BLaER1 treated with 17β-estradiol and CSF1 and Interleukin-3, amounts not matched to agents 10 nM and 100 nM (cell line): ENCODE measurements at regions not wholly inside any gene's neighbourhood (a gene's known extent, or its start where the extent isn't known, plus 50 kb on each side); places are given as distances from the start of the nearest gene placed in this dataset.
A peak's percentile ranks its signal among the peaks of the same experiment; 100 is the strongest.

Experiments used
- H3K27ac ChIP-seq, 11 experiments: shearing (Covaris generic); formaldehyde crosslinking; 2 replicates each; pipeline ENCODE4 v1.8.1; 2022
- H3K27me3 ChIP-seq, 11 experiments: shearing (Covaris generic); formaldehyde crosslinking; 2 replicates each; pipeline ENCODE4 v1.8.1; 2022
- H3K36me3 ChIP-seq, 11 experiments: shearing (Covaris generic); formaldehyde crosslinking; 2 replicates each; pipeline ENCODE4 v1.8.1; 2022
- H3K4me1 ChIP-seq, 10 experiments: shearing (Covaris generic); formaldehyde crosslinking; 2 replicates each; pipeline ENCODE4 v1.8.1; 2022
- H3K4me2 ChIP-seq, 11 experiments: shearing (Covaris generic); formaldehyde crosslinking; 2 replicates each; pipeline ENCODE4 v1.8.1; 2022
- H3K4me3 ChIP-seq, 10 experiments: shearing (Covaris generic); formaldehyde crosslinking; 2 replicates each; pipeline ENCODE4 v1.8.1; 2022
- H3K9ac ChIP-seq, 11 experiments: shearing (Covaris generic); formaldehyde crosslinking; 2 replicates each; pipeline ENCODE4 v1.8.1; 2022
- H3K9me3 ChIP-seq, 11 experiments: shearing (Covaris generic); formaldehyde crosslinking; replicated peaks in 1 of 11; 2 replicates each; pipeline ENCODE4 v1.8.1; 2022
- H4K20me1 ChIP-seq, 11 experiments: shearing (Covaris generic); formaldehyde crosslinking; 2 replicates each; pipeline ENCODE4 v1.8.1; 2022
- Cebpa-rat ChIP-seq, 11 experiments: shearing (Covaris generic); IDR thresholded peaks; 2 replicates each; pipeline ENCODE4 v1.8.1; 2022

DNA sequence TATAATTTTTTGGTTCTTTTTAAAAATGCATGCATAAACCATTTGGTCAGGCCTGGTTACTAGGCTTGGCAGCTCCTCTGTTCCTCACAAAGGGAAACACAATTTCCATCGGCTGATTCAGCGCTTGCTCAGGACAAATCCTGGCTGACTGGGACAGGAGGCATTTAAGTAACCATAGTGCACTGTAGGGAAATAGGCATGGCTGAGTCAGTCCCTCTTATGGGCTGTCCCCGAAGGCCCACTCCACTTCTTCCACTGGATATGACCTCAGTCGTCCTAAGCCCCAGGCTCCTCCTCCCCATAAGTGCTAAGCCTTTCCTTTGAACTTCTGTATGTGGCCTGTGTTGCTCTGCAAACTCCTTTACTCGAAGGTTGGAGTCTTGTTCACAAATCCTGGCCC is 71.2 kb upstream of the GLIS3 start:
- H3K4me2 ChIP-seq: 0 out of 22 replicates have a peak overlapping the region, but pooled peaks of 1 of the 11 experiments have one; percentile 24
- H4K20me1 ChIP-seq: no peaks in the 10 kb centered on the region
- TF ChIP-seq Cebpa-rat (IDR thresholded peaks at IDR 0.05): no peak
- H3K27ac ChIP-seq: no peak overlapping the region
- peaks cover 0 to 10% (median 0%) of the 10 kb centered on the region in 10 experiments; a peak in 2 of 20 replicates for H3K4me1 ChIP-seq
- H3K9ac ChIP-seq: no peak overlapping the region
- H3K27me3 ChIP-seq: no peaks in the 10 kb centered on the region
- H3K9me3 ChIP-seq: no peaks in the 10 kb centered on the region
- H3K4me3 ChIP-seq: no peak overlapping the region
- H3K36me3 ChIP-seq: no peaks in the 10 kb centered on the region

DNA sequence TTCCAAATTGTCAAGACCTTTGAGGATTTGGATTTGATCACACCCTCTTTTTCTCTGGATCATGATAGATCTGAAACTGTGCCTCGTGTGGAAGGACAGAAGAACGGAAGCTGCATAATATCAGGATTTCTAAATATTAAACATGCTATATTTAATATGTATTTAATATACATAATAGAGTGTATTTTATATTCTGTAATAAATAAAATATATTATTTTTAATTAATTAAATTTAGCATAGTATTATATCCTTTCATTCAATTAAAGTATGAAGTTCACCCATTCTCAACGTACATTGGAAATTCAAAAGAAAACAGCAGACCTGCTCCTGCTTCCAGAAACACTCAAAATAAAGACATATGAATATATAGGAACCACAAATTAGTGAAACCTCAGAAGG is 70.6 kb upstream of the GLIS3 start:
- Histone ChIP-seq H3K36me3 (no peaks in the 10 kb centered on the region), H4K20me1 (no peaks in the 10 kb centered on the region), H3K27me3 (no peaks in the 10 kb centered on the region), H3K4me2 (no peak overlapping the region), H3K4me1 (peaks cover 0 to 10% (median 0%) of the 10 kb centered on the region in 10 experiments; a peak in 2 of 20 replicates), H3K9ac (no peak overlapping the region), H3K4me3 (no peak overlapping the region), H3K9me3 (no peaks in the 10 kb centered on the region), H3K27ac (no peak overlapping the region)
- no peak for TF ChIP-seq Cebpa-rat (IDR thresholded peaks at IDR 0.05)

DNA sequence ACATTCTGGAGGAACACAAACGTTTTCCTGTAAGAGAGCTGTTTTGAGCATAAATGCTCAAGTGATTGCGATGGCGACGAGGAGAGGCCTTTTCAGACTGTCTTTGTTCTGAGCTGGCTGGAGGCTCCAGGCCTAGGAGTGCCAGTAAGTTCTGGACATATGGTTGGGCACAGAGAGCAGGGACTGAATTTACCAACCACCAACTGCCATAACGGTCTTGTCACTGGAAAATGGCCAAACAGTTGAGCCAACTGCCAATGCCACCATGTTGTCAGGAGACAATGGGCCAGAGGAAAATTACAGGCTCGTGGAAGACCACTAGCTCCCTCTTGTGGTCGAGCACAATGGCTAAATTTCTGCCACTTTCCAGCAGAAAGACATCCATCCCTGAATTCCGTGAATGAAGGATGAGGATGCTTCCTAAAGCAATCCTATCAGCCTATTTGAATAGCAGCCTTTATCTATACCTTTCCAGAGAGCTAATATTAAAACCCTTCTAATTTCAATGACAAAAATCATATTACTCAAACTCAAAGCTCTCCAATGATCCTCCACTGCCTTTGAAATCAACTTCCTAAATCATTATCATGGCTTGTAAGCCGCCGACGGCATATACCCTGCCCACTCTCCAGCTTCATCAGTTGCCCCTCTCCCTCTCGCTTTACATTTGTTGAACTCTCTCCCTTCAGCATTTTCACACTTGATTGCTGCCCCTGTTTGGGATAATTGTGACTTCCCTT is 66.9 kb upstream of the GLIS3 start:
- no peak overlapping the region for H3K9ac ChIP-seq
- H3K27ac ChIP-seq: no peak overlapping the region
- no peaks in the 10 kb centered on the region for H3K27me3 ChIP-seq
- no peaks in the 10 kb centered on the region for H4K20me1 ChIP-seq
- no peak overlapping the region for H3K4me2 ChIP-seq
- H3K36me3 ChIP-seq: no peaks in the 10 kb centered on the region
- H3K4me3 ChIP-seq: no peak overlapping the region
- no peaks in the 10 kb centered on the region for H3K9me3 ChIP-seq
- H3K4me1 ChIP-seq: peaks cover 0 to 20% (median 0%) of the 10 kb centered on the region in 10 experiments; a peak in 5 of 20 replicates
- TF ChIP-seq Cebpa-rat (IDR thresholded peaks at IDR 0.05): no peak

DNA sequence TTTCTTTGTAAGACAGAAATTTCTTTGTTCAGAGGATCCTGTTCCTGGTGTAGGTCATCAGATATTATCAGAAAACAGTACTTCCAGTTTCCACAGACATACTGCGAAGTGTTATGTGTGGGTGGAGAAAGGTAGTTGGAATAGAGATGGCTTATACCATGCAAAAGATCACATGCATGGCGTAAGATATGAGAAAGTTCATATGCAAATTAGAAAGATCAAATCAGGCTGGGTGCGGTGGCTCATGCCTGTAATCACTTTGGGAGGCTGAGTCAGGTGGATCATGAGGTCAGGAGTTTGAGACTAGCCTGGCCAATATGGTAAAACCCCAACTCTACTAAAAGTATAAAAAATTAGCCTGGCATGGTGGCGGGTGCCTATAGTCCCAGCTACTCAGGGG is 65.2 kb upstream of the GLIS3 start:
- no peak for TF ChIP-seq Cebpa-rat (IDR thresholded peaks at IDR 0.05)
- Histone ChIP-seq H3K4me1 (peaks cover 0 to 17% (median 0%) of the 10 kb centered on the region in 10 experiments; a peak in 5 of 20 replicates), H3K36me3 (no peaks in the 10 kb centered on the region), H4K20me1 (no peaks in the 10 kb centered on the region), H3K4me2 (no peak overlapping the region), H3K9ac (no peak overlapping the region), H3K27ac (no peak overlapping the region), H3K27me3 (no peaks in the 10 kb centered on the region), H3K9me3 (no peaks in the 10 kb centered on the region), H3K4me3 (no peak overlapping the region)

DNA sequence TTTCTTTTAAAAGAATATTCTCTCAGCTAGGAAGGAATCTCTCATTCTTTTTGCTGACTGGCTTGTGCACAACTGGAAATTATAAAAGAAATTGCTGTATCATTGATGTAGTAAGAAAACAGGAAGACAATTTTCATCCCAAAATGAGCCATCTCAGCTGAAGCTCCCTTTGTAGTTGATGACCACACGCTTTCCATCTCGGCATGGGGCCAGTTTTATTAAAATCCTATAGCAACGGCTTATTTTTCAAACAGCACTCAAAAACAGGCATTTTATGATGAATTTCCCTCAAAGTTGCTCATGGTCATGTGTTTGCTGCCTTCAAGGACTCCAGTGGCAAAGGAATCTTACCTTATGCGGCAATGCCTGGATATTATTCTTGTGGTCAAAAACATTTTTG is 62.4 kb upstream of the GLIS3 start:
- Histone ChIP-seq H3K4me2 (peak overlapping the region in 3 of 11 experiments; percentile 1 to 20 (median 15); a peak in 4 of 22 replicates), H3K27ac (0 out of 22 replicates have a peak overlapping the region, but pooled peaks of 1 of the 11 experiments have one; percentile 15), H3K9ac (no peak overlapping the region), H3K36me3 (no peaks in the 10 kb centered on the region), H3K4me1 (peaks cover 0 to 16% (median 0%) of the 10 kb centered on the region in 10 experiments; a peak in 5 of 20 replicates), H3K4me3 (no peak overlapping the region), H3K9me3 (no peaks in the 10 kb centered on the region), H3K27me3 (no peaks in the 10 kb centered on the region), H4K20me1 (no peaks in the 10 kb centered on the region)
- TF ChIP-seq Cebpa-rat (IDR thresholded peaks at IDR 0.05): no peak

DNA sequence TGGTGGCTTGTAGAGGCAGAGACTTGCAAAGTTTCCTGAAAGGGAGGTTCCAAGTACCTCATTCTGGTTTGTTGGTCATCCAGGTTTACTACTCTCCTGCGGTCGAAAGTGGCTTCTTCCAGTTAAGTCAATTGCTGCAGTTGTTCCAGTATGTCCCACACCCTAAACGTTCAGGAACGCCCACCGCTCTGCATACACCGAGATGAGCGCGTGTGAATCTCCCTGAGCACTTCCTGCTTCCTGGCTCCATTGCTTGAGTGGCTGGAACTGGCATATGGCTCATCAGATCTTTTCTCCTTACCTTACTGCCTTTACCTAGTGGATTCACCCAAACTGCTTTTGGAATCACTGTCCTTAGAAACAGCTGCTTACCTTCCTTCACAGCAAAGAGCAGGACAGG is 59.1 kb upstream of the GLIS3 start:
- no peak for TF ChIP-seq Cebpa-rat (IDR thresholded peaks at IDR 0.05)
- no peaks in the 10 kb centered on the region for H3K27me3 ChIP-seq
- H3K36me3 ChIP-seq: no peaks in the 10 kb centered on the region
- H3K9me3 ChIP-seq: no peaks in the 10 kb centered on the region
- H3K9ac ChIP-seq: no peak overlapping the region
- H4K20me1 ChIP-seq: no peaks in the 10 kb centered on the region
- H3K4me3 ChIP-seq: no peak overlapping the region
- no peak overlapping the region for H3K27ac ChIP-seq
- H3K4me1 ChIP-seq: peaks cover 0 to 13% (median 0%) of the 10 kb centered on the region in 10 experiments; a peak in 5 of 20 replicates
- no peak overlapping the region for H3K4me2 ChIP-seq

DNA sequence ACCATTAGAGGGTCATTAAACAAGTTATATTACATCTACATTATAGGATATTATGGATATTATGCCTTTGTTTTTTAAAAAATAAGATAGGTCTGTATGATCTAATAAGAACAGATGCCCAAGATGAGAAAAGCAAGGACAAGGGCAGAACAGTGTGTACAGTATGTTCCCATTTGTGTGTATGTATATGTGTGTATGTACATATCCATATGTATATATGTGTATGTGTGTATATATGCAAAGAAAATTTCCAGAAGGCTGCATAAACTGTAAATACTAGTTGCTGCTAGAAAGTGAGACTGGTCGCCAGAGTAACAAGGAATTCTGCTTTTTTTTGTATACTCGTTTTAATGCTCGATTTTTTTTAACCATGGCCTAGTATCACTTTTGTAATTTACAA is 58.1 kb upstream of the GLIS3 start:
- no peak overlapping the region for H3K4me2 ChIP-seq
- H3K27me3 ChIP-seq: no peaks in the 10 kb centered on the region
- no peaks in the 10 kb centered on the region for H3K36me3 ChIP-seq
- H3K4me3 ChIP-seq: no peak overlapping the region
- no peak overlapping the region for H3K27ac ChIP-seq
- no peak overlapping the region for H3K9ac ChIP-seq
- no peaks in the 10 kb centered on the region for H3K9me3 ChIP-seq
- no peaks in the 10 kb centered on the region for H4K20me1 ChIP-seq
- no peak for TF ChIP-seq Cebpa-rat (IDR thresholded peaks at IDR 0.05)
- H3K4me1 ChIP-seq: peaks cover 0 to 13% (median 0%) of the 10 kb centered on the region in 10 experiments; a peak in 5 of 20 replicates

DNA sequence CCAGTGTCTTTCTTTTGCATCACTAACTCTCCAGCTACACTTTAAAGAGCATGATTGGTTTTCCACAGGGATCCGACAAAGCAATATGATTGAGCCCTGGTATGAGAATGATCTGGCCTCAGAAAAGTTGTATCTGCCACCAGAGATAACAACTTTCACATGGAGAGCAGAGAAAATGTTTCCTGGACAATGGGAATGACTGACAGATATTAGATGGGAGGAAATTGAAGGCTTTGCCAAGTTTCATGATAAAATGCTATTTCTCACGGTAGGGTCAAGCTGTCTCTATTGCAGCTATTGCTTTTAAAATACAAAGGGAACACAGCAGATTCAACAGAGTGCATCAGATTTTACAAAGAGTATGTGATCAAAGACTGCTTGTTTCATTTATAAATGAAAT is 56.4 kb upstream of the GLIS3 start:
- Histone ChIP-seq H3K36me3 (no peaks in the 10 kb centered on the region), H4K20me1 (no peaks in the 10 kb centered on the region), H3K9ac (no peak overlapping the region), H3K4me1 (0 out of 20 replicates have a peak, but pooled peaks cover 0 to under 1% (median 0%) of the 10 kb centered on the region in 10 experiments), H3K27me3 (no peaks in the 10 kb centered on the region), H3K4me3 (no peak overlapping the region), H3K9me3 (no peaks in the 10 kb centered on the region), H3K4me2 (no peak overlapping the region), H3K27ac (no peak overlapping the region)
- no peak for TF ChIP-seq Cebpa-rat (IDR thresholded peaks at IDR 0.05)

DNA sequence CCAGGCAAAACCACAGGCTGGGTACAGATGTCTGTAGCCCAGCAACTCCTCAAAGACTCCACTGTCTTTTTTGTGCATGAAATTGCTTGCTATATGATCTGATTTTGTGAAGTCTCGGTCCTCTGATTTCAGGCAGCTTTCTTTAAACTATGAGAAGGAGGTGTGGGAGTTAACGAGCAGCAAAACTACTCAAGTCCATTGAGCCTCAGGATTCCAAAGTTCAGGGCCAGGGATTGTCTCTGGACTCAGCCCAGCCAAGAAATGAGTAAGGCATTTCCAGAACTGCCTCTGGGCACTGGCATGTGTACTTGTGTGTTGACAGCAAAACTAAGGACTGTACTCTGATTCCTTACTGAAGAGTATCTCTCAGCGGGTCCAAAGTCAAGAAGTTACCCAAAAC is 53.4 kb upstream of the GLIS3 start:
- Histone ChIP-seq H3K9ac (no peak overlapping the region), H3K9me3 (no peaks in the 10 kb centered on the region), H3K4me3 (no peak overlapping the region), H3K27ac (no peak overlapping the region), H3K4me2 (no peak overlapping the region), H3K4me1 (no peaks in the 10 kb centered on the region), H3K36me3 (no peaks in the 10 kb centered on the region), H4K20me1 (no peaks in the 10 kb centered on the region), H3K27me3 (no peaks in the 10 kb centered on the region)
- no peak for TF ChIP-seq Cebpa-rat (IDR thresholded peaks at IDR 0.05)
